ENCODE measurements at regions not wholly inside any gene's neighbourhood (a gene's known extent, or its start where the extent isn't known, plus 50 kb on each side); places are given as distances from the start of the nearest gene placed in this dataset.

DNA sequence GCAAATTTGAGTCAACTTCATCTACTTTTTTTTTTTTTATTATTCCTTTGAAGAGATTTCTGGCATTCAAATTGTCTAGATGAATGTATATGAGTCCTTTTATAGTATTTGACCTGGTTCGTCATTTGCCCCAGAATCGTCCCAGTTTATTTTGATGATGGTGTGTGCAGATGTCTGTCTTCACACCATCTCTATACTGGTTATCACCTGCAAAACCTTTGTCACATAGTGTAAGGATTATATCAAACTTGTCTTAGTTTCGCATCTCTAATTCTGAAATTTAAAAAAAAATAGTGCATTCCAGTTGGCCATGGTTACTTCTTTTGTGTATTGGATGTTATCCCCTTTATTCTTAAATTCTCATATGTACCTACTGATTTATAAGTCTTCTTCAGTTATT is 70.5 kb upstream of the CD99 start:
- no peaks in the 10 kb centered on the region for H3K27me3 ChIP-seq (ENCODE audit: insufficient read depth)
- no peaks in the 10 kb centered on the region for H3K27me3 Mint-ChIP-seq (ENCODE audit: insufficient read depth, low read depth, poor library complexity)
- no peak for ATAC-seq
- H3K27ac Mint-ChIP-seq, result no peak overlapping the region
- H2AFZ ChIP-seq, result no peak overlapping the region
- TF ChIP-seq CREB1 (CRISPR knock-in tag; IDR thresholded peaks at IDR 0.05; ENCODE audit: low read depth) (no peak), EZH2 (IDR thresholded peaks at IDR 0.05; ENCODE audit: low read depth, unreplicated experiment) (no peak), EZH2phosphoT487 (IDR thresholded peaks at IDR 0.05; ENCODE audit: unreplicated experiment) (no peak)
- TF ChIP-seq, protein P1, sequence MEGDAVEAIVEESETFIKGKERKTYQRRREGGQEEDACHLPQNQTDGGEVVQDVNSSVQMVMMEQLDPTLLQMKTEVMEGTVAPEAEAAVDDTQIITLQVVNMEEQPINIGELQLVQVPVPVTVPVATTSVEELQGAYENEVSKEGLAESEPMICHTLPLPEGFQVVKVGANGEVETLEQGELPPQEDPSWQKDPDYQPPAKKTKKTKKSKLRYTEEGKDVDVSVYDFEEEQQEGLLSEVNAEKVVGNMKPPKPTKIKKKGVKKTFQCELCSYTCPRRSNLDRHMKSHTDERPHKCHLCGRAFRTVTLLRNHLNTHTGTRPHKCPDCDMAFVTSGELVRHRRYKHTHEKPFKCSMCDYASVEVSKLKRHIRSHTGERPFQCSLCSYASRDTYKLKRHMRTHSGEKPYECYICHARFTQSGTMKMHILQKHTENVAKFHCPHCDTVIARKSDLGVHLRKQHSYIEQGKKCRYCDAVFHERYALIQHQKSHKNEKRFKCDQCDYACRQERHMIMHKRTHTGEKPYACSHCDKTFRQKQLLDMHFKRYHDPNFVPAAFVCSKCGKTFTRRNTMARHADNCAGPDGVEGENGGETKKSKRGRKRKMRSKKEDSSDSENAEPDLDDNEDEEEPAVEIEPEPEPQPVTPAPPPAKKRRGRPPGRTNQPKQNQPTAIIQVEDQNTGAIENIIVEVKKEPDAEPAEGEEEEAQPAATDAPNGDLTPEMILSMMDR (conservative IDR thresholded peaks at IDR 0.05; ENCODE audit: low read depth in 2 of 2), result no peak
- TF ChIP-seq, protein P2, sequence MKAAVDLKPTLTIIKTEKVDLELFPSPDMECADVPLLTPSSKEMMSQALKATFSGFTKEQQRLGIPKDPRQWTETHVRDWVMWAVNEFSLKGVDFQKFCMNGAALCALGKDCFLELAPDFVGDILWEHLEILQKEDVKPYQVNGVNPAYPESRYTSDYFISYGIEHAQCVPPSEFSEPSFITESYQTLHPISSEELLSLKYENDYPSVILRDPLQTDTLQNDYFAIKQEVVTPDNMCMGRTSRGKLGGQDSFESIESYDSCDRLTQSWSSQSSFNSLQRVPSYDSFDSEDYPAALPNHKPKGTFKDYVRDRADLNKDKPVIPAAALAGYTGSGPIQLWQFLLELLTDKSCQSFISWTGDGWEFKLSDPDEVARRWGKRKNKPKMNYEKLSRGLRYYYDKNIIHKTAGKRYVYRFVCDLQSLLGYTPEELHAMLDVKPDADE (IDR thresholded peaks at IDR 0.05), result no peak
- no peak overlapping the region for H3K4me3 ChIP-seq
- H3K4me2 ChIP-seq, result no peak overlapping the region
- no peaks in the 10 kb centered on the region for H4K20me1 ChIP-seq (replicated peaks; ENCODE audit: insufficient read depth)
- no peaks in the 10 kb centered on the region for H3K9me3 Mint-ChIP-seq
- no peak overlapping the region for H3K27ac ChIP-seq (ENCODE audit: low read depth)
- peaks cover 66% of the 10 kb centered on the region for H3K36me3 Mint-ChIP-seq (ENCODE audit: low read depth)
- no peak overlapping the region for H3K4me3 Mint-ChIP-seq
- no peaks in the 10 kb centered on the region for H3K4me1 ChIP-seq (ENCODE audit: insufficient read depth)
- H3K36me3 ChIP-seq (ENCODE audit: insufficient read depth), result peaks cover 21% of the 10 kb centered on the region; the same call in 1 of the 2 replicates
- H3K4me1 Mint-ChIP-seq, result peaks cover 8% of the 10 kb centered on the region; the same call in 2 of the 3 replicates
- peaks cover 14% of the 10 kb centered on the region for H3K79me2 ChIP-seq (replicated peaks; ENCODE audit: insufficient read depth)
- DNase-seq (ENCODE audit: low spot score), result no peak
- H3F3A ChIP-seq (replicated peaks; ENCODE audit: low read depth), result no peaks in the 10 kb centered on the region
- no peaks in the 10 kb centered on the region for H3K9me2 ChIP-seq (ENCODE audit: insufficient read depth)

DNA sequence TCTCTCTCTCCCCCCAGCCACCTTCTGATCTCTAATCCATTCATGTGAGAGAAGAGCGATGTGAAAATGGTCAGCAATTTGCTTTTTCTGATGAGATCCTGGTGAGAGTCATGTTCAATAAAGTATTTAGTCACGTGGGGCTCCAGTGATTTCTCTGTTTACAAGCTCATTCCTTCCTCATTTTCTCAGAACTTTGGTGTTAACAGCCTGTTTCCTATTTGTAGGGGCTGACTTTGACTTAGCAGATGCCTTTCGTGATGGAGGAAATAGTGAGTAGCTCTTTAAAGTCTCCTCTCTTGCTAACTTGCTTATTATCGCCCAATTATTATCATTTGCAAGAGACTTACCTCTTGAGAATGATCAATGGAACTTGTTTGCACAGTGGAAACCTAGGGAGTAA is 72.6 kb upstream of the CD99 start:
- H3K27ac Mint-ChIP-seq, result no peak overlapping the region
- H3K27me3 Mint-ChIP-seq (ENCODE audit: insufficient read depth, low read depth, poor library complexity), result peaks cover 1% of the 10 kb centered on the region
- Histone ChIP-seq H3K27ac (ENCODE audit: low read depth) (peak overlapping the region; percentile 14; the same call in 1 of the 2 replicates), H3K79me2 (replicated peaks; ENCODE audit: insufficient read depth) (peaks cover 14% of the 10 kb centered on the region), H3K4me3 (no peak overlapping the region), H3K4me1 (ENCODE audit: insufficient read depth) (no peaks in the 10 kb centered on the region), H3K36me3 (ENCODE audit: insufficient read depth) (peaks cover 14% of the 10 kb centered on the region; the same call in 1 of the 2 replicates), H3F3A (replicated peaks; ENCODE audit: low read depth) (no peaks in the 10 kb centered on the region), H4K20me1 (replicated peaks; ENCODE audit: insufficient read depth) (0 out of 2 replicates have a peak, but pooled peaks cover 3% of the 10 kb centered on the region), H3K4me2 (no peak overlapping the region), H3K27me3 (ENCODE audit: insufficient read depth) (no peaks in the 10 kb centered on the region), H2AFZ (no peak overlapping the region), H3K9me2 (ENCODE audit: insufficient read depth) (no peaks in the 10 kb centered on the region)
- H3K4me1 Mint-ChIP-seq, result peaks cover 15% of the 10 kb centered on the region
- no peak overlapping the region for H3K4me3 Mint-ChIP-seq
- no peak for DNase-seq (ENCODE audit: low spot score)
- no peak for ATAC-seq
- peaks cover 74% of the 10 kb centered on the region for H3K36me3 Mint-ChIP-seq (ENCODE audit: low read depth)
- H3K9me3 Mint-ChIP-seq, result no peaks in the 10 kb centered on the region
- TF ChIP-seq, protein P2 (IDR thresholded peaks at IDR 0.05), result no peak
- TF ChIP-seq, protein P3, sequence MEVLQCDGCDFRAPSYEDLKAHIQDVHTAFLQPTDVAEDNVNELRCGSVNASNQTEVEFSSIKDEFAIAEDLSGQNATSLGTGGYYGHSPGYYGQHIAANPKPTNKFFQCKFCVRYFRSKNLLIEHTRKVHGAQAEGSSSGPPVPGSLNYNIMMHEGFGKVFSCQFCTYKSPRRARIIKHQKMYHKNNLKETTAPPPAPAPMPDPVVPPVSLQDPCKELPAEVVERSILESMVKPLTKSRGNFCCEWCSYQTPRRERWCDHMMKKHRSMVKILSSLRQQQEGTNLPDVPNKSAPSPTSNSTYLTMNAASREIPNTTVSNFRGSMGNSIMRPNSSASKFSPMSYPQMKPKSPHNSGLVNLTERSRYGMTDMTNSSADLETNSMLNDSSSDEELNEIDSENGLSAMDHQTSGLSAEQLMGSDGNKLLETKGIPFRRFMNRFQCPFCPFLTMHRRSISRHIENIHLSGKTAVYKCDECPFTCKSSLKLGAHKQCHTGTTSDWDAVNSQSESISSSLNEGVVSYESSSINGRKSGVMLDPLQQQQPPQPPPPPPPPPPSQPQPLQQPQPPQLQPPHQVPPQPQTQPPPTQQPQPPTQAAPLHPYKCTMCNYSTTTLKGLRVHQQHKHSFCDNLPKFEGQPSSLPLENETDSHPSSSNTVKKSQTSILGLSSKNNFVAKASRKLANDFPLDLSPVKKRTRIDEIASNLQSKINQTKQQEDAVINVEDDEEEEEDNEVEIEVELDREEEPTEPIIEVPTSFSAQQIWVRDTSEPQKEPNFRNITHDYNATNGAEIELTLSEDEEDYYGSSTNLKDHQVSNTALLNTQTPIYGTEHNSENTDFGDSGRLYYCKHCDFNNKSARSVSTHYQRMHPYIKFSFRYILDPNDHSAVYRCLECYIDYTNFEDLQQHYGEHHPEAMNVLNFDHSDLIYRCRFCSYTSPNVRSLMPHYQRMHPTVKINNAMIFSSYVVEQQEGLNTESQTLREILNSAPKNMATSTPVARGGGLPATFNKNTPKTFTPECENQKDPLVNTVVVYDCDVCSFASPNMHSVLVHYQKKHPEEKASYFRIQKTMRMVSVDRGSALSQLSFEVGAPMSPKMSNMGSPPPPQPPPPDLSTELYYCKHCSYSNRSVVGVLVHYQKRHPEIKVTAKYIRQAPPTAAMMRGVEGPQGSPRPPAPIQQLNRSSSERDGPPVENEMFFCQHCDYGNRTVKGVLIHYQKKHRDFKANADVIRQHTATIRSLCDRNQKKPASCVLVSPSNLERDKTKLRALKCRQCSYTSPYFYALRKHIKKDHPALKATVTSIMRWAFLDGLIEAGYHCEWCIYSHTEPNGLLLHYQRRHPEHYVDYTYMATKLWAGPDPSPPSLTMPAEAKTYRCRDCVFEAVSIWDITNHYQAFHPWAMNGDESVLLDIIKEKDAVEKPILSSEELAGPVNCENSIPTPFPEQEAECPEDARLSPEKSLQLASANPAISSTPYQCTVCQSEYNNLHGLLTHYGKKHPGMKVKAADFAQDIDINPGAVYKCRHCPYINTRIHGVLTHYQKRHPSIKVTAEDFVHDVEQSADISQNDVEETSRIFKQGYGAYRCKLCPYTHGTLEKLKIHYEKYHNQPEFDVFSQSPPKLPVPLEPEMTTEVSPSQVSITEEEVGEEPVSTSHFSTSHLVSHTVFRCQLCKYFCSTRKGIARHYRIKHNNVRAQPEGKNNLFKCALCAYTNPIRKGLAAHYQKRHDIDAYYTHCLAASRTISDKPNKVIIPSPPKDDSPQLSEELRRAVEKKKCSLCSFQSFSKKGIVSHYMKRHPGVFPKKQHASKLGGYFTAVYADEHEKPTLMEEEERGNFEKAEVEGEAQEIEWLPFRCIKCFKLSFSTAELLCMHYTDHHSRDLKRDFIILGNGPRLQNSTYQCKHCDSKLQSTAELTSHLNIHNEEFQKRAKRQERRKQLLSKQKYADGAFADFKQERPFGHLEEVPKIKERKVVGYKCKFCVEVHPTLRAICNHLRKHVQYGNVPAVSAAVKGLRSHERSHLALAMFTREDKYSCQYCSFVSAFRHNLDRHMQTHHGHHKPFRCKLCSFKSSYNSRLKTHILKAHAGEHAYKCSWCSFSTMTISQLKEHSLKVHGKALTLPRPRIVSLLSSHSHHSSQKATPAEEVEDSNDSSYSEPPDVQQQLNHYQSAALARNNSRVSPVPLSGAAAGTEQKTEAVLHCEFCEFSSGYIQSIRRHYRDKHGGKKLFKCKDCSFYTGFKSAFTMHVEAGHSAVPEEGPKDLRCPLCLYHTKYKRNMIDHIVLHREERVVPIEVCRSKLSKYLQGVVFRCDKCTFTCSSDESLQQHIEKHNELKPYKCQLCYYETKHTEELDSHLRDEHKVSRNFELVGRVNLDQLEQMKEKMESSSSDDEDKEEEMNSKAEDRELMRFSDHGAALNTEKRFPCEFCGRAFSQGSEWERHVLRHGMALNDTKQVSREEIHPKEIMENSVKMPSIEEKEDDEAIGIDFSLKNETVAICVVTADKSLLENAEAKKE (CRISPR knock-in tag; IDR thresholded peaks at IDR 0.05), result no peak
- no peak for TF ChIP-seq STAT1 (IDR thresholded peaks at IDR 0.05; ENCODE audit: unreplicated experiment)
- TF ChIP-seq, protein P1 (conservative IDR thresholded peaks at IDR 0.05; ENCODE audit: low read depth in 2 of 2), result no peak
- no peak for TF ChIP-seq JUNB (IDR thresholded peaks at IDR 0.05; ENCODE audit: unreplicated experiment)
- no peak for TF ChIP-seq EZH2phosphoT487 (IDR thresholded peaks at IDR 0.05; ENCODE audit: unreplicated experiment)
